Thoracic aorta (tissue), 2 donors: ENCODE measurements at regions not wholly inside any gene's neighbourhood (a gene's known extent, or its start where the extent isn't known, plus 50 kb on each side); places are given as distances from the start of the nearest gene placed in this dataset.

Experiments used
- ATAC-seq: fragments of 150-250 bp; one replicate; pipeline ENCODE4 v1.8.0; 2017; ENCODE audit warnings: low read depth; ENCODE audit not compliant: insufficient number of reproducible peaks, low FRiP score
- DNase-seq: peaks from one replicate; pipeline ENCODE4 v3.0.0-alpha.2; 2020; ENCODE audit warnings: low spot score
- H3K27ac ChIP-seq, 2 donors: fragments of 200-600 bp; sonication (generic); 1 replicate in 1 of 2; 2 replicates in 1 of 2; pipeline ENCODE4 v1.5.1; 2016; ENCODE audit warnings: mild to moderate bottlenecking in 2 of 2, moderate library complexity in 2 of 2
- H3K27me3 ChIP-seq: fragments of 200-600 bp; sonication (generic); replicated peaks from 2 replicates; pipeline ENCODE4 v1.6.0; 2016; ENCODE audit warnings: mild to moderate bottlenecking; ENCODE audit not compliant: insufficient read depth
- H3K36me3 ChIP-seq: fragments of 200-600 bp; sonication (generic); one replicate; pipeline ENCODE4 v1.5.1; 2016
- H3K4me1 ChIP-seq, 2 donors: fragments of 200-600 bp; sonication (generic); 1 replicate in 1 of 2; 2 replicates in 1 of 2; pipeline versions ENCODE4 v1.5.1 to v1.6.0; 2016; ENCODE audit warnings: low read depth in 2 of 2, mild to moderate bottlenecking in 1 of 2; ENCODE audit not compliant: control insufficient read depth in 1 of 2
- H3K4me3 ChIP-seq: fragments of 200-600 bp; sonication (generic); 2 replicates; pipeline ENCODE4 v1.5.1; 2016; ENCODE audit warnings: mild to moderate bottlenecking
- H3K9me3 ChIP-seq: fragments of 200-600 bp; sonication (generic); 2 replicates; pipeline ENCODE4 v1.5.1; 2016
- CTCF ChIP-seq: fragments of 200-600 bp; sonication (generic); IDR thresholded peaks from one replicate; pipeline ENCODE4 v1.5.1; 2019; ENCODE audit warnings: antibody characterized with exemption

- no peak for TF ChIP-seq CTCF
- no peak for DNase-seq
- Histone ChIP-seq H3K27me3 (no peaks in the 10 kb centered on the region), H3K4me1 (no peaks in the 10 kb centered on the region), H3K9me3 (no peaks in the 10 kb centered on the region), H3K36me3 (no peaks in the 10 kb centered on the region), H3K4me3 (no peak overlapping the region), H3K27ac (no peak overlapping the region)
- no peak for ATAC-seq
Observed at GRCh38 chr4:180799798-180800197, 1443.4 kb upstream of the TENM3 start.

GRCh38 chr4:180805101-180805500 is 1438.1 kb upstream of the TENM3 start:
- no peaks in the 10 kb centered on the region for H3K4me1 ChIP-seq
- H3K36me3 ChIP-seq: no peaks in the 10 kb centered on the region
- H3K9me3 ChIP-seq: no peaks in the 10 kb centered on the region
- H3K4me3 ChIP-seq: no peak overlapping the region
- no peak for TF ChIP-seq CTCF
- ATAC-seq: no peak
- H3K27me3 ChIP-seq: no peaks in the 10 kb centered on the region
- H3K27ac ChIP-seq: no peak overlapping the region
- DNase-seq: no peak

- no peak for TF ChIP-seq CTCF
- no peaks in the 10 kb centered on the region for H3K36me3 ChIP-seq
- no peaks in the 10 kb centered on the region for H3K9me3 ChIP-seq
- no peaks in the 10 kb centered on the region for H3K27me3 ChIP-seq
- ATAC-seq: no peak
- no peak overlapping the region for H3K27ac ChIP-seq
- DNase-seq: no peak
- H3K4me3 ChIP-seq: no peak overlapping the region
- H3K4me1 ChIP-seq: no peaks in the 10 kb centered on the region
Observed at GRCh38 chr4:180808862-180809261, 1434.3 kb upstream of the TENM3 start.

GRCh38 chr4:180809439-180809838 is 1433.8 kb upstream of the TENM3 start:
- ATAC-seq: no peak
- no peak for TF ChIP-seq CTCF

GRCh38 chr4:180810581-180810980 is 1432.6 kb upstream of the TENM3 start:
- no peak for TF ChIP-seq CTCF
- H3K9me3 ChIP-seq: no peaks in the 10 kb centered on the region
- DNase-seq (no peak), ATAC-seq (no peak)
- no peaks in the 10 kb centered on the region for H3K27me3 ChIP-seq
- H3K4me1 ChIP-seq: no peaks in the 10 kb centered on the region
- H3K4me3 ChIP-seq: no peak overlapping the region
- H3K36me3 ChIP-seq: no peaks in the 10 kb centered on the region
- no peak overlapping the region for H3K27ac ChIP-seq

More at GRCh38 chr4:180809439-180809838, 1433.8 kb upstream of the TENM3 start:
- Histone ChIP-seq H3K4me3 (no peak overlapping the region), H3K9me3 (no peaks in the 10 kb centered on the region), H3K4me1 (no peaks in the 10 kb centered on the region), H3K27me3 (no peaks in the 10 kb centered on the region), H3K27ac (no peak overlapping the region), H3K36me3 (no peaks in the 10 kb centered on the region)
- no peak for DNase-seq
